HG02973 (cell line): ENCODE measurements at regions not wholly inside any gene's neighbourhood (a gene's known extent, or its start where the extent isn't known, plus 50 kb on each side); places are given as distances from the start of the nearest gene placed in this dataset.

Experiments
- ATAC-seq: cut with Tn5 transposase; IDR thresholded peaks from one replicate; pipeline ENCODE4 v1.9.1; 2021; ENCODE audit warnings: moderate library complexity; ENCODE audit not compliant: unreplicated experiment

DNA sequence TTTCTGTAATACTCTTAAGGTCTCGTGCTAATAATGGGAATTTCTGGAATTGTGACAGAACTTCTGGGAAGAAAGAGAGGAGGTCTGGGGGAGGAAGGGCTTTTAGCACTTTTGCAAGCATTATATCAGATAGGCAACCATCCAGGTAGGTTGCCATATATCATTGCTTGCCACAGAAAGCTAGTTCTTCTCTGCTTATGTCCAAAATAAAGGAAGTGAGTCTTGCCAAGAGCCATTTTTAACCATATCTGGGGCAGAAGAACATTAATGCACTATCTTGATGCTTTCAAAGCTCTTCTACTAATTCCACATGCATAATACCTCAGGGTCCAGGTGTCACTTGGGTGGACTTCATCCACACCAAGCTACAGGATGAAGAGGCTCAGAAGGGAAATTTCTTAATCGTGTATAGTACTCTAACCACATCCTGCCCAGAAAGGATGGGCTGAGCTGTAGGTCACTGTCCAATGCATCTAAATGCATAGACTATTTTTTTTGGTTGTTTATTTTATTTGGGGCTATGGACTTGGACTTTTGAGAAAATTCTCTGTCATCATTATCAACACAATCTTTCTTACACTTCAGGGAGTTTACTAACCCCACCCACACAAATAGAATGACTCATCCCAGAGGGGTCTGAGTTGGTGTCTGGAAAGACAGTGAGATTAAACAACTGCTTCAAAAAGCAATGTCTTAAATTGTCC, 68.9 kb upstream of the ADO start:
- peak; percentile 43 for ATAC-seq

DNA sequence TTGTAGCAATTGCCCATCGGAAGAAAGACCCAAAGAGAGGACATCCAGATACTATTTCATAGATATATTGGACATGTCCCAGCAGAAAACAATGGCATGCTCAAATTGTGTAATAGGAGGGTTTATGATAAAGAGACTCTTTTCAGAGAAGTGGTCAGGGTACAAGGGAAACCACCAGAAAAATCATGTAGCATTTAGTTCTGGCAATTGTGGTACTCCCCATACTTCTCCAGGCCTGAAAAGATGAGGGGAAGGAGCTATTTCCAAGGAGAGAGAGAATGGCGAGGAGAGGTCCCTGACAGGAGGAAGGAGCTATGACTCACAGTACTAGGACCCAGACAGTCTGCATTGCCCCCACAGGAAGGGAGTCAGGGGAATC, 68.4 kb upstream of the ADO start:
- ATAC-seq: no peak

DNA sequence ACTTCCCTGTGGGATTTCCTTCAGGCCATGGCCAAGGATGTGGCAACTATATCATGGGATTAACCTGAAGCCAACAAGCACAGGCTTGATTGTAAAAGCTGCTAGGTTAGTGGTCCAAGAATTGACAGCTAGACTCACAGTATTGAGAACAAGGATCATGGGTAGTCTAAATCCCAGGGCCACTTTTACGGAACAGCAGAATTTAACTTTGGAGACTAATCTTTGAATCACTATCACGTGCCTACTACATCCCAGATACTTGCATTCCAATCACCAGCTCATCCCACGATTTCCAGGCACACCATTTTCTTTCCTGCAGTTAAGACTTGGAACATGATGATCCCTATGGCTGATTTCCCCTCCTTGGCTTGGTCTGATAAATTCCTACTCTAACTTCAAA, 65.6 kb upstream of the ADO start:
- no peak for ATAC-seq

DNA sequence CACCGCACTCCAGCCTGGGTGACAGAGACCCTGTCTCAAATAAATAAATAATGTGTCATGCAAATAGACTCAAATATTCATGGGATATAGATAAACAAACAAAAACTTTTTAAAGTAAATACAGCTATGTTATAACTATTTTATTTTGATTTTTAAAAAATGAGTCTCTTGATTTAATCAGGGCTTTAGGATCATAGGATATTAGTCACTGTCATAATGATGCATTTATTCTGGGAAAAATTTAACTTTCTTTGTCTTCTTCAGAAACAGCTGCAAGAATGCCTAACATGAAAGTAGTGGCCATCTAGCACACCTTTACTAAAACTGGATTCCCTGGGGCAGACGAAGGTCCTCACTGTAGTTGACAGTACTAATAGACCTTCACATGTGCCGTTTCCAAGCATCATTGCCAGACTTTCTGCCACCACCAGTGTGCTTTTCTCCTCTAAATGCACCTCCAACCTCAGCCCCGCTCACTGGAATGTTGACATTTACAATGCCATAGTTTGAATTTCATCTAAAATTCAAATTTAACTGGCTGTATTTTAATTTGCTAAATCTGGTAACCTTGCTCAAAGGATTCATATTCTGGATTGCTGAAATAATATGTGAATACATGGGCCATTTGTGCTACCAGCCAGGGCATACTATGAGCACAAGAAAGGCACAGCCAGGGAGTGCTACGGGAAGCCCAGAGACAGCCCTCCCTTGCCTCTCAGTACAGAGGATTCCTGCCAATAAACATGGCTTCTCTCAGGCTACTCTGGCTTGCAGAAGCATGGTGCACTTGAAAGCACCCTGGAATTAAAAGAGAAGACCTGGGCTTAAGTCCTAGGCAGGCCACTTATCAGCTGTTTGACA, 63.4 kb upstream of the ADO start:
- no peak for ATAC-seq

DNA sequence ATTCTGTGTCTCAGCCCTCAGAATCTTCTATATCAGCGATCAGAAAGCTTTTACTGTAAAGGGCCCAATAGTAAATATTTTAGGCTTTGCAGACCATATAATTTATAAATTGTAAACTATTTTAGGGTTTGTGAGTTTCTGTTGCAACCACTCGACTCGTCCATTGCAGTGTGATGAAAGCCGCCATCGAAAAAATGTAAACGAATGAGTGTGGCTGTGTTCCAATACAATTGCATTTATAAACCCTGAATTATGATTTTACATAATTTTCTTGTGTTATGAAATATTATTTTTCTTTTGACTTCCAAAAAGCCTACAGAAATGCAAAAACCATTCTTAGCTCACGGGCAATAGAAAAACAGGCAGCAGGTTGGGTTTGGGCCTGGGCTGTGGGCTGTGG, 62.5 kb upstream of the ADO start:
- no peak for ATAC-seq

DNA sequence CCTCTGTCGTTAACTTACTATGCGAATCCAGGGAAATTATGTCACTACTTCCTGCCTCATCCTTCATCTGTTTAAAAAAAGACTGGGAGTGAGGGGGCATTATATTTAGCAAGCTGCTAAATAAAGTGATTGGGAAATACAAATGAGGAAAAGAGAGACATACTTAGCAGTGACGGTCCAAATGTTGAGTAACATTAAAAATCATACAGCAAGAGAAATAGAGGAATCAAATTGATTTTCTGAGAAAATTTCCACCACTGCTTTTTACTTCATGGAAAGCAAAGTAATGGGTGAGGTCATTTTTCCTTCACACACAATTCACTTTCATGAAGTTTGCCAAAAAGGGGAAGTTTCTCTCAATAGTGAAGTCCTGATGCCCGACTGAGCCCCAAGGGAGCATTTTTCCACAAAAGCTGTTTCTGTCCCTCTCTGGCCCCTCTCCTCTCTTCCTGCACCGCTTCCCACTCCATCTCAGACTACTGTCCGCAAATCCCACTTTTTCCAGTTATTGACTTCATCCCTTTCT, 61.9 kb upstream of the ADO start:
- no peak for ATAC-seq

DNA sequence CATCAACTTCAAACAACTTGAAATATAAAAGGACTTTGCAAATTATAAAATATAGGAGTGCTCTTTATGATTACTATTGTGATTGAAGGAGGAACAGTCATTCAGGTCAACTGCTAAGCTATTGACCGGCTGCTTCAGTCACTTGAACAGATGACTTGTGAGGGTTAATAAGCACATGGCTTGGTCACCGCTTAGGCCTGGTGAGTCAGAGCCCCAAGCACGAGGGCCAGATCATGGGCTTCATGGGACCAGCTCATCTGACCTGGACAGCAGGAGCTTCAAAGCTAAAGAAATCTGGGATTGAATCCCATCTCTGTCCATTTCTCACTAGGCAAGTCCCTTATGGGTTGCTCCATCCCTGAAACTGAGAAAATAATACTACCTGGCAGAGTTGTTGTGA, 60.4 kb upstream of the ADO start:
- ATAC-seq: no peak

DNA sequence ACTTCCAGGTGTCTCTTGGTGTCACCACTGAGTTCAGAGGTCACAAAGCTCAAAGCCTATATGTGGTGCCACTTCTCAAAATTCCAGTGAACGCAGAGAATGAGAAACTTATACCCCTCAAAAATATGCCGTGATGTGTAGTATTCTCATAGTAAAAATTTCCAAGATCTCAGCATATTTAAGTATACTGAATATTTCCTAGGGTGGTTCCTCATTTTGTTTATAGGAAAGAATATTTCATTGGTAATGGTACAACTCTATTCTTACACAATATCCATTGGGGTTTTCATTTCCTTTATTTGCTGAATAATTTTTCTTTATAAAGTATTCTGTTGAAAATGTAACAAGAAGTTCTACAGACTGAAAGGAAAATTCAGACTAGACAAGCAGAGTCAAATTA, 58.9 kb upstream of the ADO start:
- ATAC-seq: no peak

DNA sequence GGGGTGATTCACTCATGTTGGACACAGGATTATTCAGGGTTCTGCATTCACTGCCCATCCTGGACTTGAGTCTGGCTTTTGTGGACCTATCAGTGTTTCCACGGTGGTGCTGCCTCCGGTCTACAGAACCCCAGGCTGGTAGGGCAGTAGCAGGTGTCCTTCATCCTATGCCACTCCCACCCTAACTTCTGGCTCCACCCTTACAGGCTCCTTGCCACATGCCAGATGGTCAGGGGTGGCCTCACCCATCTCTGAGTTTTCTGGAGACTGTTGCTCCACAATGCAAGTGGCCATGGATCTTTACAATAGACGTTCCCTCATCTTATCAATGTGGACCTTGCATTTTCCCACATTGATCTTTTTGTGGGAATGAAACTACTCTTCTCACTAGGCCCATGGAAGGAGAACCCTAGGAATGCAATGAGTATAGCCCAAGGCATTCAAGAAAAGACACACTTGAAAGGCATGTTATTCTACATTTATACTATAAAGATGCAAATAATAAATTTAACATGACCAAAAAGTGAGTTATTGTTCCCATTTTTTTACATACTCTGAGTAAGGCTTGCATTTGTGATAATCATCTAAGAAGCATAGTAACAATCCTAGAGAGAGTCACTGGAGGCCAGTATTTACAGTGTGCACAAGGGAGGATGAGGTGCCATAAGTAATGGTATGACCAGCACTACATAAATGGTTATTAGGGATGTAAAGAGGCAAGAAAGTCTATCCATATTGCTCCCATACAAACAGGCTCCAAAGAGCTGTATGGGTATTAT, 57.4 kb upstream of the ADO start:
- ATAC-seq: no peak

DNA sequence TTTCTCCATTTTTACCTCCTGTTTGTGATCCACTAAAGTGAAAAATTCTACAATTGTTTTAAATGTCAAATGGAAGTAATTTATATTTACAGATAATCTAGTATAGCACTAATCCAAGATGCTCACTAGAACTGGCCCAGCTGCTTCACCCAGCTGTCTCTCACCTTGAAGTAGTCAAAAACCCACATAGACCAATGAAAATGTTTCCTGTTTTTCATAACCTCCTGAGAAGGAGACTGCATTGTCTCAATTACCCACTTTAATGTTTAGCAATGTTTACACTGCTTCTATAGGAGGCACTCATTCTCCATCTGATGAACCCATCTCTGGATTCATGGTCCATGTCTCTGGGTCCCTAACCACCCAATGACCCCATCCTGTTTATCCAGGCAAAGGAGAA, 56.1 kb upstream of the ADO start:
- ATAC-seq: no peak

DNA sequence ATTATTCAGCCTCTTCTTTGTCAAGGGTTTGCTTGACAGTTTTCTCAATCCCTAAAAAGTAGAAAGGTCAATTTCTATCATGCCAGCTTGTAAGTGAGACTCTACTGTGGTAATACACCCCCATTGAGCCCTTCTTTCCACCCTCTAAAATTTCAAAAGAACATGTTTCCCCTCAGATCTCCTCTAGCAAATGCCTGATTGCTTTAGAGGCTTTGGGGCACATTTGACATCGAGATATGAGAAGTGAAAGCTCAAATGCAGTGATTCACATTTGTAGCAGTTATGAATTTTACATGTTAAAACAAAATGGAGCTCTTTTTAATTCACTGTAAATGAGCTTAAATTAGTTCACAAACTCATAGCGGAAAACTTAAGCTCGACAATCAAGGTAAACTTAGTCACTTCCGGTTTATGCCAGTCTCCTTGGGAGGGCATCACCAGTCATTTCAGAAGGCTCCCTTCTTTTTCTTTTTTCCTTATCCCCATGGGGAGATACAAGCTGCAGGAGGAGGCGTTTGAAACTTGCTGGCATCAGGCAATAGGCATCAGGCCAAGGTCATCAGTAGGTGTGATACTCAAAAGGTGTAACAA, 55.3 kb upstream of the ADO start:
- ATAC-seq: no peak
